ENCODE measurements at regions not wholly inside any gene's neighbourhood (a gene's known extent, or its start where the extent isn't known, plus 50 kb on each side); places are given as distances from the start of the nearest gene placed in this dataset.

DNA sequence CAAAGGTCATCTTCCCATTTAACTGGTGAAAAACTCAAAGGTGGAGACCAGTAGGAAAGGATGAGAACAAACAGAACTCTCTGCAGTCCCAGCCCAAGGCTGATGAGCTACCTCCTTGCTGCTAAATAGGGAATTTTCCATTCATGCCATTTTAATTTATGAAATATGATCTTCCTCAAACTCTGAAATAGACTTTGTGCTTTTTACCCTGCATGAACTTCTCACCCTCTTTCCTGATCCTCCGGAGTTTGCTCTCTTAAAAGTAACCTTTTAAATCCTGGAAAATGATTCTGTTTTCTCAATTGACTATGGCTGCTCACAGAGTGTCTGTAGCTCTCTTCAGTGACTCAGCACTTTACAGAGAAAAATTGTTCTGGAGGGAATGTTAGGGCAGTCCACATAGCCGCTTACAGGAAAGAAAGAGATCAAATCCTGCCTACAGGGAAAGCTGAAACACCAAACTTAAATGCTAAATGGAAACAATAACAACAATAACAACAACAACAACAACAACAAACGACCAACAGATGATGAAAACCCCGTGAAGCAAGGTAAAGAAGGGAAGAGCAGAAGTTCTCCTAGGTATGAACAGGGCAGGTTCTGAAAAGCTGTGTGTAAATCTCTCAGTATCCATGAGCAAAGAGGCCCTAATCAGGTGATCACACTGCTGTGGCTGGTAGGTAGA lies 79.8 kb upstream of the SESTD1 start:
- H3K4me2 ChIP-seq (ENCODE audit: low read length), result no peak overlapping the region
- H4K20me1 ChIP-seq (ENCODE audit: insufficient read depth), result no peaks in the 10 kb centered on the region
- no peaks in the 10 kb centered on the region for H3K9me2 ChIP-seq (ENCODE audit: insufficient read depth, low read length)
- H3K27ac ChIP-seq (ENCODE audit: low read length), result no peak overlapping the region
- no peak overlapping the region for H3K9ac ChIP-seq (ENCODE audit: low read length)
- H3K79me2 ChIP-seq (replicated peaks; ENCODE audit: insufficient read depth, low read length), result no peaks in the 10 kb centered on the region
- no peaks in the 10 kb centered on the region for H3K36me3 ChIP-seq (ENCODE audit: insufficient read depth, low read length)
- H3F3A ChIP-seq (ENCODE audit: insufficient read depth, low read length, poor library complexity, severe bottlenecking), result no peaks in the 10 kb centered on the region
- H3K9me3 ChIP-seq (ENCODE audit: low read length), result no peaks in the 10 kb centered on the region
- H3K27me3 ChIP-seq (ENCODE audit: insufficient read depth, low read depth, low read length), result no peaks in the 10 kb centered on the region
- no peak overlapping the region for H2AFZ ChIP-seq (ENCODE audit: low read depth, low read length)
- H3K4me3 ChIP-seq (ENCODE audit: low read length), result no peak overlapping the region
- TF ChIP-seq EZH2 (IDR thresholded peaks at IDR 0.05; ENCODE audit: borderline replicate concordance, insufficient read depth, low read length, poor library complexity, severe bottlenecking) (no peak), EP300 (conservative IDR thresholded peaks at IDR 0.05; ENCODE audit: poor library complexity, severe bottlenecking) (no peak), TAF1 (IDR thresholded peaks at IDR 0.05; ENCODE audit: low read depth) (no peak), POLR2AphosphoS5 (IDR thresholded peaks at IDR 0.05) (no peak), SMC3 (conservative IDR thresholded peaks at IDR 0.05; ENCODE audit: poor library complexity) (no peak), MXI1 (conservative IDR thresholded peaks at IDR 0.05; ENCODE audit: poor library complexity, severe bottlenecking) (no peak), RAD21 (conservative IDR thresholded peaks at IDR 0.05) (no peak)
- TF ChIP-seq, protein P1, sequence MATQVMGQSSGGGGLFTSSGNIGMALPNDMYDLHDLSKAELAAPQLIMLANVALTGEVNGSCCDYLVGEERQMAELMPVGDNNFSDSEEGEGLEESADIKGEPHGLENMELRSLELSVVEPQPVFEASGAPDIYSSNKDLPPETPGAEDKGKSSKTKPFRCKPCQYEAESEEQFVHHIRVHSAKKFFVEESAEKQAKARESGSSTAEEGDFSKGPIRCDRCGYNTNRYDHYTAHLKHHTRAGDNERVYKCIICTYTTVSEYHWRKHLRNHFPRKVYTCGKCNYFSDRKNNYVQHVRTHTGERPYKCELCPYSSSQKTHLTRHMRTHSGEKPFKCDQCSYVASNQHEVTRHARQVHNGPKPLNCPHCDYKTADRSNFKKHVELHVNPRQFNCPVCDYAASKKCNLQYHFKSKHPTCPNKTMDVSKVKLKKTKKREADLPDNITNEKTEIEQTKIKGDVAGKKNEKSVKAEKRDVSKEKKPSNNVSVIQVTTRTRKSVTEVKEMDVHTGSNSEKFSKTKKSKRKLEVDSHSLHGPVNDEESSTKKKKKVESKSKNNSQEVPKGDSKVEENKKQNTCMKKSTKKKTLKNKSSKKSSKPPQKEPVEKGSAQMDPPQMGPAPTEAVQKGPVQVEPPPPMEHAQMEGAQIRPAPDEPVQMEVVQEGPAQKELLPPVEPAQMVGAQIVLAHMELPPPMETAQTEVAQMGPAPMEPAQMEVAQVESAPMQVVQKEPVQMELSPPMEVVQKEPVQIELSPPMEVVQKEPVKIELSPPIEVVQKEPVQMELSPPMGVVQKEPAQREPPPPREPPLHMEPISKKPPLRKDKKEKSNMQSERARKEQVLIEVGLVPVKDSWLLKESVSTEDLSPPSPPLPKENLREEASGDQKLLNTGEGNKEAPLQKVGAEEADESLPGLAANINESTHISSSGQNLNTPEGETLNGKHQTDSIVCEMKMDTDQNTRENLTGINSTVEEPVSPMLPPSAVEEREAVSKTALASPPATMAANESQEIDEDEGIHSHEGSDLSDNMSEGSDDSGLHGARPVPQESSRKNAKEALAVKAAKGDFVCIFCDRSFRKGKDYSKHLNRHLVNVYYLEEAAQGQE (IDR thresholded peaks at IDR 0.05; ENCODE audit: borderline replicate concordance), result no peak
- TF ChIP-seq, protein P2, sequence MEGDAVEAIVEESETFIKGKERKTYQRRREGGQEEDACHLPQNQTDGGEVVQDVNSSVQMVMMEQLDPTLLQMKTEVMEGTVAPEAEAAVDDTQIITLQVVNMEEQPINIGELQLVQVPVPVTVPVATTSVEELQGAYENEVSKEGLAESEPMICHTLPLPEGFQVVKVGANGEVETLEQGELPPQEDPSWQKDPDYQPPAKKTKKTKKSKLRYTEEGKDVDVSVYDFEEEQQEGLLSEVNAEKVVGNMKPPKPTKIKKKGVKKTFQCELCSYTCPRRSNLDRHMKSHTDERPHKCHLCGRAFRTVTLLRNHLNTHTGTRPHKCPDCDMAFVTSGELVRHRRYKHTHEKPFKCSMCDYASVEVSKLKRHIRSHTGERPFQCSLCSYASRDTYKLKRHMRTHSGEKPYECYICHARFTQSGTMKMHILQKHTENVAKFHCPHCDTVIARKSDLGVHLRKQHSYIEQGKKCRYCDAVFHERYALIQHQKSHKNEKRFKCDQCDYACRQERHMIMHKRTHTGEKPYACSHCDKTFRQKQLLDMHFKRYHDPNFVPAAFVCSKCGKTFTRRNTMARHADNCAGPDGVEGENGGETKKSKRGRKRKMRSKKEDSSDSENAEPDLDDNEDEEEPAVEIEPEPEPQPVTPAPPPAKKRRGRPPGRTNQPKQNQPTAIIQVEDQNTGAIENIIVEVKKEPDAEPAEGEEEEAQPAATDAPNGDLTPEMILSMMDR (IDR thresholded peaks at IDR 0.05; ENCODE audit: poor library complexity, severe bottlenecking), result no peak

DNA sequence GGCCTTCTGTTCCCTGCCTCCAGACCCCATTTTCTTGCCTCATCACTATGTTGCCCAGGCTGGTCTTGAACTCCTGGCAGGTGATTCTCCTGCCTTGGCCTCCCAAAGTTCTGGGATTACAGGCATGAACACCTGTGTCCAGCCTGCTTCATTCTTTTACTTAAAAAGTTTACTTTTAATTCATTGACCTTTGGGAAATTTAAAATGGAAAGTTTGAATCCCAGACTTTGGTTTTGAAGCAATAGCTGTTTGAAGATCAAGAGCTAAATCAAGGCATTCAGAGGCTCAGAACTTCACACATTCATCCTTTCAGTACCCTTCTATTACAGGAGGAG lies 79.3 kb upstream of the SESTD1 start:
- Histone ChIP-seq H3K4me3 (ENCODE audit: low read length) (no peak overlapping the region), H3K79me2 (replicated peaks; ENCODE audit: insufficient read depth, low read length) (no peaks in the 10 kb centered on the region), H3K4me2 (ENCODE audit: low read length) (no peak overlapping the region), H4K20me1 (ENCODE audit: insufficient read depth) (no peaks in the 10 kb centered on the region), H3K27ac (ENCODE audit: low read length) (no peak overlapping the region), H2AFZ (ENCODE audit: low read depth, low read length) (no peak overlapping the region), H3F3A (ENCODE audit: insufficient read depth, low read length, poor library complexity, severe bottlenecking) (no peaks in the 10 kb centered on the region), H3K9me3 (ENCODE audit: low read length) (no peaks in the 10 kb centered on the region), H3K9me2 (ENCODE audit: insufficient read depth, low read length) (no peaks in the 10 kb centered on the region), H3K27me3 (ENCODE audit: insufficient read depth, low read depth, low read length) (no peaks in the 10 kb centered on the region), H3K9ac (ENCODE audit: low read length) (no peak overlapping the region), H3K36me3 (ENCODE audit: insufficient read depth, low read length) (no peaks in the 10 kb centered on the region)
- TF ChIP-seq, protein P1 (IDR thresholded peaks at IDR 0.05; ENCODE audit: borderline replicate concordance), result no peak
- TF ChIP-seq TAF1 (IDR thresholded peaks at IDR 0.05; ENCODE audit: low read depth) (no peak), EP300 (conservative IDR thresholded peaks at IDR 0.05; ENCODE audit: poor library complexity, severe bottlenecking) (no peak), POLR2AphosphoS5 (IDR thresholded peaks at IDR 0.05) (no peak), MXI1 (conservative IDR thresholded peaks at IDR 0.05; ENCODE audit: poor library complexity, severe bottlenecking) (no peak), EZH2 (IDR thresholded peaks at IDR 0.05; ENCODE audit: borderline replicate concordance, insufficient read depth, low read length, poor library complexity, severe bottlenecking) (no peak), SMC3 (conservative IDR thresholded peaks at IDR 0.05; ENCODE audit: poor library complexity) (no peak), RAD21 (conservative IDR thresholded peaks at IDR 0.05) (no peak)
- TF ChIP-seq, protein P2 (IDR thresholded peaks at IDR 0.05; ENCODE audit: poor library complexity, severe bottlenecking), result no peak

Data from neural cell (in vitro differentiated cells).